ENCODE measurements at regions not wholly inside any gene's neighbourhood (a gene's known extent, or its start where the extent isn't known, plus 50 kb on each side); places are given as distances from the start of the nearest gene placed in this dataset.
A peak's percentile ranks its signal among the peaks of the same experiment; 100 is the strongest.

DNA sequence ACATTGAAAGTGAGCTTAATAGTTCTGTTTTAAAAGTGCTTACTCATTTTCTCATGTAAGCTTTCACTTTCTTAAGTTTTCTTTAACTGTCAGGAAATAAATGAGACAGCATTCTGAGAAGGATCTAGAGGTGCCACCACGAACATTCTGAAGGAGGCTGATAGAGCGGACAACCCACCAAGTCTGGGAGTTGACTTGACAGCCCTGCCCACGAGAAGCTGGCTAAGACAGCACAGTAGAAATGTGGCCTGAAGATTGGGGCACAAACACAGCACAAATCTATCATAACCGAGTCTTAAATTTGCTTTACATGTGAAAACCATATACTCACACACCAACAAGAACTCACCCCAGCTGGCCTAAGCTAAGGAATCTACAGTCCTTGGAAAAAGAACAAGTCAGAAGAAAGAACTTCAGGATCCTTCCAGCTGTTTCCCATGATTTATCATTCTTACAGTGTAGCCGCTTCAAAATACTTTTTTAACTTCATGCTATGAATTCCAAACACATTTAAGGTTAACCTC is 144.2 kb upstream of the TNFAIP3 start:
- H3K27me3 Mint-ChIP-seq, result peaks cover 4% of the 10 kb centered on the region
- POLR2A ChIA-PET, result interaction anchor here (0.9 to 1.1 kb wide), 5 partner anchors 11 to 144 kb away, joined by 3 to 5 read pairs (median 3); partner anchors contain the start of gene TNFAIP3
- no peak for ATAC-seq (ENCODE audit: low read depth)
- H3K36me3 Mint-ChIP-seq, result peaks cover 2% of the 10 kb centered on the region
- DNase-seq, result no peak
- H3K4me3 Mint-ChIP-seq, result peak overlapping the region; percentile 14
- H3K9me3 Mint-ChIP-seq, result peaks cover 3% of the 10 kb centered on the region
- no peak overlapping the region for H3K27ac Mint-ChIP-seq
- H3K4me1 Mint-ChIP-seq, result peaks cover 17% of the 10 kb centered on the region

GRCh38 chr6:137723273-137724017 is 143.6 kb upstream of the TNFAIP3 start:
- H3K9me3 Mint-ChIP-seq, result peaks cover 3% of the 10 kb centered on the region
- H3K27me3 Mint-ChIP-seq, result peaks cover 7% of the 10 kb centered on the region
- H3K36me3 Mint-ChIP-seq, result peaks cover 2% of the 10 kb centered on the region
- no peak for ATAC-seq (ENCODE audit: low read depth)
- DNase-seq, result no peak
- POLR2A ChIA-PET, result interaction anchor here (0.9 to 1.1 kb wide), 2 partner anchors 16 to 144 kb away, joined by 3 read pairs; partner anchors contain the start of gene TNFAIP3
- no peak overlapping the region for H3K4me3 Mint-ChIP-seq
- peaks cover 12% of the 10 kb centered on the region for H3K4me1 Mint-ChIP-seq
- no peak overlapping the region for H3K27ac Mint-ChIP-seq

DNA sequence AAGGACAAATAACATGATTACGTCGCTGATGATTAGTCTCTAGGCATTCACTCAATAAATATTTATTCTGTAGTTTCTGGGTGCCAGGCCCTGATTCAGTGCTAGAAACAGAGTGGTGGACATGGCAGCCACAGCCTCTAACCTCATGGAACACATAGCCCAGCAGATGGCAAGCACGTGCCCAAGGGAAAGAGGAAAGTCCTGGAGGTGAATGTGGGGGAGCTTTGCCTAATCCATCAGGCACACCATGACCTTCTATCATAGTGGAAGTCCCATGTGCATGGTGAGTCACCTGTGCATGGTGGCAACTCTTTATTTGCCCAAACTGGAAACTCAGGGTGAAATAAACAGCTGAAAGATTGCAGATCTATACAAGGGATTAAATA is 143.0 kb upstream of the TNFAIP3 start:
- no peak overlapping the region for H3K27ac Mint-ChIP-seq
- POLR2A ChIA-PET, result no interaction called here

GRCh38 chr6:137724495-137725211 is 142.4 kb upstream of the TNFAIP3 start:
- Mint-ChIP-seq H3K27me3 (peaks cover 7% of the 10 kb centered on the region), H3K27ac (no peak overlapping the region), H3K36me3 (peaks cover 2% of the 10 kb centered on the region), H3K4me3 (no peak overlapping the region), H3K9me3 (peaks cover 3% of the 10 kb centered on the region), H3K4me1 (peaks cover 10% of the 10 kb centered on the region)
- ATAC-seq (ENCODE audit: low read depth) (no peak), DNase-seq (no peak)
- POLR2A ChIA-PET, result no interaction called here

More for the DNA sequence above, 143.0 kb upstream of the TNFAIP3 start:
- Mint-ChIP-seq H3K36me3 (peaks cover 2% of the 10 kb centered on the region), H3K27me3 (peaks cover 7% of the 10 kb centered on the region), H3K4me3 (no peak overlapping the region), H3K9me3 (peaks cover 3% of the 10 kb centered on the region), H3K4me1 (peaks cover 12% of the 10 kb centered on the region)
- no peak for DNase-seq
- no peak for ATAC-seq (ENCODE audit: low read depth)

GRCh38 chr6:137725949-137726348 is 141.1 kb upstream of the TNFAIP3 start:
- H3K4me3 Mint-ChIP-seq, result no peak overlapping the region
- POLR2A ChIA-PET, result no interaction called here

DNA sequence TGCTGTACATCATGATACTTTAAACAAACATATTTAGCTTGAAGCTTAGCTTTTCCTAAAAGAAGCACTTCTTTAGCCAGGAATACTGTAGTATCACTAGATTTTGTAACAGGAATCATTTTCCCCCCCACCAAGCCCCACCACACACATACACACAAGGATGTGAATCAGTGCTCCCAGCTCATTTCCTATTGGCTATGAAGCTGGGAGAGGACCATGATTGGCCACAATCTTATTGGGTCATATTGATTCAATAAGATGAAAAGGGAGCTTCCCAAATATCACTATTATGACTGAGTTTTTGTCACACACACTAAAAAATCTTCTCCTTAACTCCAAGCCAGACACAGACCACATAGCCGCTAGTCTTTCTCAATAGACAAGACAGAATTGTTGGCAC is 140.5 kb upstream of the TNFAIP3 start:
- no peak for DNase-seq
- Mint-ChIP-seq H3K36me3 (peaks cover 2% of the 10 kb centered on the region), H3K27me3 (peaks cover 7% of the 10 kb centered on the region), H3K4me3 (no peak overlapping the region), H3K27ac (no peak overlapping the region), H3K4me1 (peaks cover 10% of the 10 kb centered on the region), H3K9me3 (peaks cover 3% of the 10 kb centered on the region)
- POLR2A ChIA-PET, result no interaction called here
- no peak for ATAC-seq (ENCODE audit: low read depth)

More at GRCh38 chr6:137725949-137726348, 141.1 kb upstream of the TNFAIP3 start:
- no peak for ATAC-seq (ENCODE audit: low read depth)
- peaks cover 10% of the 10 kb centered on the region for H3K4me1 Mint-ChIP-seq
- H3K9me3 Mint-ChIP-seq, result peaks cover 3% of the 10 kb centered on the region
- DNase-seq, result no peak
- peaks cover 7% of the 10 kb centered on the region for H3K27me3 Mint-ChIP-seq
- no peak overlapping the region for H3K27ac Mint-ChIP-seq
- peaks cover 2% of the 10 kb centered on the region for H3K36me3 Mint-ChIP-seq

GRCh38 chr6:137727216-137727765 is 139.8 kb upstream of the TNFAIP3 start:
- no peak overlapping the region for H3K27ac Mint-ChIP-seq
- H3K9me3 Mint-ChIP-seq, result peaks cover 3% of the 10 kb centered on the region
- H3K4me3 Mint-ChIP-seq, result no peak overlapping the region
- POLR2A ChIA-PET, result no interaction called here
- peaks cover 2% of the 10 kb centered on the region for H3K36me3 Mint-ChIP-seq
- ATAC-seq (ENCODE audit: low read depth), result no peak
- no peak for DNase-seq
- peaks cover 11% of the 10 kb centered on the region for H3K27me3 Mint-ChIP-seq
- H3K4me1 Mint-ChIP-seq, result peaks cover 10% of the 10 kb centered on the region

DNA sequence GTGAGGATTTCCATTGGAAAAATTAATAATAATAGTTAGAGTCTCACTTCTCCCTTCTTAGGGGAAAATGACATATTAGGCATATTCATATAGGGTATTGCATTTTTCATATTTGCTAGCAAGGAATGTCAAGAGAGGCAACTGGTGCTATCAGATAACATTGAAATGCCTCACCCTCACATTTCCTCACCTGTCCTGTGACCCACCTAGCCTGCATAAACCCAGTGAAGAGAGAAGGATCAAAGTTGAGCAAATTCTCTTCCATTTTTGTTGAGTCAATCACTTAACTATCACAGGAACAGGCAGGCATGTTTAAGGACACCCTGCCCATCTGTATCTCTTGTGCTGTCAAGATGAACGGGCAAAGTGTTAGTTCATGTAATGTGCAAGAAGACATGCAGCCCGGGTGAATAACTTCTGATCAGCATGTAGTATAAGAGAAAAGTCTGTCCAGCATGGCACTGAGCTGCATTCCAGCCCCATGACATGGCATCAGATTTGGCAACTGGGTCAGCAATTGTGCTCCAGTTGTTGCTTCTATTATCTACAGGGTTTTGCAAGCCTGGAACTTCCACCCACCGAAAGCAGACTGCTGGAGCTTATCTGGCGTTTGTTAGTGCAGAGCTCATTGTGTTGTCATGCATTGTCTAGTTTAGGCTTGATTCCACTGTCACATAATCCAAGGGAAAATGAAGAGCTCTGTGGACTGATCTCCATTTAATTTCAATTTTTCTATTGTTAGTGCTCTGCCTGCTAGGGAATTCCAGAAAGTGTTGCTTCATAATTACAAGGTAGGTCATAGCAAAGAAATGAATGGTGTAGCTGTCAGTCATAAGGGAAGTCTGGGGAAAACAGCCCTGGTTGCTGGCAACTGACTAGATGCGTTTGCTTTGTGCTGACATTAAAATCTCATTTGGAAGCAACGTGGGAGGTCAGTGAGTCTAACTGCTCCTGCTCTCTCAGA is 138.4 kb upstream of the TNFAIP3 start:
- Mint-ChIP-seq H3K27me3 (peaks cover 12% of the 10 kb centered on the region), H3K36me3 (no peaks in the 10 kb centered on the region), H3K4me1 (peaks cover under 1% of the 10 kb centered on the region), H3K27ac (no peak overlapping the region), H3K4me3 (no peak overlapping the region), H3K9me3 (peaks cover 3% of the 10 kb centered on the region)
- no peak for ATAC-seq (ENCODE audit: low read depth)
- no peak for DNase-seq
- POLR2A ChIA-PET, result interaction anchor here (0.5 kb wide), 1 partner anchor 46 kb away, joined by 4 read pairs; no protein-coding TSS in a partner anchor

DNA sequence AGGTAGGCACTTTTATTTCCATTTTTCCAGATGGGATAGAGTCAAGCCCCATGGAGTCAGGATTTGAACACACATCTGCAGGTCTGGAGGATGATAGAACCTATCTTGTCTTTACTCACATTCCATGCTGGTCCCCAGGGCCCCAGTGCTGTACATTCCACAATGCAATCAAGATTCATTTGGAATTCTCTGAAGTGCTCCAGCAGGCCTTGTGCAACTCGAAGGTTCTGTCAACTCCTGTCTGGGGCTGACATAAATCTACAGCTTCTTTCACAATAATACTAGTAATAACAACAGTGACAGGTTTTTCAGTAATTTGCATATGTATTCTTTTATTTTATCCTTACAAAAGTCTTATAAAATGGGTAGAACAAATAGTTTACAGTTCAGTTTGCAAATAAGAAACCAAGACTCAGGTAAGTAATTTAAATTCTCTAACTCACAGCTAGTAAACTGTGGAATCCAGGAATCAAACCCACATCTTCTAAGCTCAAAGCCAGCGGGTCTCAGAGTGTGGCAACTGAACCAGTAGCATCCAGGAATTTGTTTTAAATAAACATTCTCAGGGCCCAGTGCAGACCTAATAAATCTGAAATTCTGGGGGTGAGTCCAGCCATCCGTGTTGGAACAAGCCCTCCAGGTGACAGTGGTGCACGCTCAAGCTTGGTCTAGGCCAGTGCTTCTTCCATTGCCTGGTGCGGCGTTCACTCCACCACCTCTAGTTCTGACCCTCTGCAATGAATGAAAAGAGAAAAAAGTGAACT is 137.0 kb upstream of the TNFAIP3 start:
- no peak overlapping the region for H3K4me3 Mint-ChIP-seq
- no peaks in the 10 kb centered on the region for H3K36me3 Mint-ChIP-seq
- H3K27ac Mint-ChIP-seq, result no peak overlapping the region
- POLR2A ChIA-PET, result no interaction called here
- H3K4me1 Mint-ChIP-seq, result no peaks in the 10 kb centered on the region
- H3K27me3 Mint-ChIP-seq, result peaks cover 12% of the 10 kb centered on the region
- ATAC-seq (ENCODE audit: low read depth) (no peak), DNase-seq (no peak)
- H3K9me3 Mint-ChIP-seq, result no peaks in the 10 kb centered on the region

DNA sequence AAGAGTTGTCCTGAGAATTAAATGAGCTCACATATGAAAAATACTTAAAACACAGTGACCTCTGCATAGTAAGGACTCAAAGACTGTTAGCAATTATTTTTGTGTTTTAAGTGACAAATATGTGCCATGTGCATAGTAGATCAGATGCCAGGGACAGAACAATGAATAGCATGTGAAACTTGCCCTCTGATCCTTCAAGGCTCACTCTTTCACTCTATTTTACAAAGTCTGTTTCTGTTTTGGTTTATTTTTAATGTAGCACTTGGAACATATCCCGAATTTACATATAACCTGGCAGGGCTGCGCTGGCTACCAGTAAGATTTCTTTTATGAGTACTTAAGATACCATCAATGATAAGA is 135.5 kb upstream of the TNFAIP3 start:
- peaks cover 12% of the 10 kb centered on the region for H3K27me3 Mint-ChIP-seq
- DNase-seq (no peak), ATAC-seq (ENCODE audit: low read depth) (no peak)
- H3K4me1 Mint-ChIP-seq, result peaks cover 8% of the 10 kb centered on the region
- no peaks in the 10 kb centered on the region for H3K36me3 Mint-ChIP-seq
- no peaks in the 10 kb centered on the region for H3K9me3 Mint-ChIP-seq
- POLR2A ChIA-PET, result no interaction called here
- no peak overlapping the region for H3K4me3 Mint-ChIP-seq
- no peak overlapping the region for H3K27ac Mint-ChIP-seq

DNA sequence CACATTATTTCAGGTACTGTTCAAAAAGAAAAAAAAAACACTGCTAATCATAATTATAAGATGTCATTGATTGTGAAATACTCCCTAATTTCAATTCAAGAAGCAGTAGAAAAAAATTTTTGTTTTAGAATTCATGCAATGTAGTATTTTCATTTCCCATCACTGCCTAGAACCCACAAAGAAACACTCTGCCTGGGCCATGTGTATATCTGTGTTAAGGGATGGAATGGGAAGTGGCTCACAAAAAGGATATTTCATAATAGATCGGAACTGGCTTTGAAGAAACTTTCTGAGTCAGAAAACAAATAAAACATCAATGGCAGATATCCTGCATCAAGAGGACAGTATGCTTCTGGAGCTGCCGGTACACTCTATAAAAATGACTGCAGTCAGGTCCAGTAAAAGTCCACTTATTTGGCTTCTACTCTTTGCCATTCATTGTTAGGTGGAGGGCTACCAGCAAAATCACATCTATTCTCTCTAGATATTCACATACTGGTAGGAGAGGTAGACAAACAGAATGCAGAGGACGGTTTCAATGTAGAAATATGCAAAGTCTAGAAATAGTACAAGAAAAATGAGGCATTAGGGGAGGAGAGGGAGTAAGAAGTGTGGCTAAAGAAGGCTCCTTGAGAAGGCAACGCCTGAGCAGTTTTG is 135.0 kb upstream of the TNFAIP3 start:
- DNase-seq (no peak), ATAC-seq (ENCODE audit: low read depth) (no peak)
- no peak overlapping the region for H3K27ac Mint-ChIP-seq
- no peaks in the 10 kb centered on the region for H3K9me3 Mint-ChIP-seq
- POLR2A ChIA-PET, result no interaction called here
- peaks cover 10% of the 10 kb centered on the region for H3K4me1 Mint-ChIP-seq
- H3K27me3 Mint-ChIP-seq, result peaks cover 12% of the 10 kb centered on the region
- H3K4me3 Mint-ChIP-seq, result no peak overlapping the region
- H3K36me3 Mint-ChIP-seq, result no peaks in the 10 kb centered on the region

DNA sequence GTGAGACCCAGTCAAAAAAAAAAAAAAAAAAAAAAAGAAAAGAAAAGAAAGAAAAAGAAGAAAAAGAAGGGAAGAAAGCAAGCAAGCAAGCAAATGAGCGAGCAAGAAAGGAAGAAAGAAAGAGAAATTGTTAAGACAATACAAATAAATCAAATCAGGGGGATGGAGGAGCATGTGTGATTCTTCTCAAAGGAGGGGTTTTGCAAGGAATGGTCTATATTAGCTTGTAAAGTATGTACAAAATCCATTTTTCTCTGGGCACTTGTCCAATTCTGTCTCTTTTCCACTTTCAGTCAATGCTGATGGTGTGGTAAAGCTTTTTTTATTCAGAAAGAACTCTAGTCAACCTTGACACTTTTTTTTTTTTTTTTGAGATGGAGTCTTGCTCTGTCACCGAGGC is 133.7 kb upstream of the TNFAIP3 start:
- ATAC-seq (ENCODE audit: low read depth), result no peak
- DNase-seq, result no peak
- POLR2A ChIA-PET, result interaction anchor here (1.1 kb wide), 1 partner anchor 134 kb away, joined by 5 read pairs; the partner anchor contains the start of gene TNFAIP3

More for the DNA sequence above, 133.7 kb upstream of the TNFAIP3 start:
- H3K27me3 Mint-ChIP-seq, result peaks cover 10% of the 10 kb centered on the region
- H3K4me3 Mint-ChIP-seq, result no peak overlapping the region
- H3K36me3 Mint-ChIP-seq, result no peaks in the 10 kb centered on the region
- H3K27ac Mint-ChIP-seq, result no peak overlapping the region
- H3K9me3 Mint-ChIP-seq, result no peaks in the 10 kb centered on the region
- H3K4me1 Mint-ChIP-seq, result peaks cover 10% of the 10 kb centered on the region
